H1 (cell line): ENCODE measurements at regions not wholly inside any gene's neighbourhood (a gene's known extent, or its start where the extent isn't known, plus 50 kb on each side); places are given as distances from the start of the nearest gene placed in this dataset.

ENCODE experiments used
- CTCF ChIA-PET: fragments of 300-600 bp; sonication (Branson Sonifier 250); formaldehyde crosslinking; loops from one replicate; lab custom pipeline; 2021; ENCODE audit not compliant: partially characterized antibody; lab: Charles Lee
- POLR2A ChIA-PET: fragments of 300-600 bp; sonication (Branson Sonifier 250); formaldehyde crosslinking; loops from one replicate; lab custom pipeline; 2021; ENCODE audit warnings: inconsistent platforms; ENCODE audit not compliant: partially characterized antibody; lab: Charles Lee
- DNase-seq, 2 experiments: peaks; one replicate each; pipeline versions ENCODE4 v3.0.0 to v3.0.0-alpha.2; 2010 to 2022; ENCODE audit warnings: low spot score in 2 of 2, low read depth in 1 of 2, mixed read lengths in 1 of 2
- FAIRE-seq: peaks from 2 replicates; lab custom pipeline; 2011; peaks lifted over from hg19 to GRCh38; lab: Jason Lieb, UNC
- H2AFZ ChIP-seq: 2 replicates; pipeline ENCODE4 v1.8.1; 2012; ENCODE audit warnings: low read length, inconsistent platforms
- H2AK5ac ChIP-seq: 2 replicates; pipeline ENCODE4 v1.6.1; 2013; ENCODE audit warnings: low read depth, low read length
- H2BK120ac ChIP-seq: replicated peaks from 2 replicates; pipeline ENCODE3; 2013; ENCODE audit warnings: low read depth, low read length, inconsistent platforms
- H2BK12ac ChIP-seq: 2 replicates; pipeline ENCODE4 v1.6.1; 2013; ENCODE audit warnings: low read depth, low read length
- H2BK15ac ChIP-seq: 2 replicates; pipeline ENCODE4 v1.6.1; 2013; ENCODE audit warnings: low read length
- H2BK20ac ChIP-seq: 2 replicates; pipeline ENCODE4 v1.6.1; 2013; ENCODE audit warnings: low read length
- H2BK5ac ChIP-seq: 2 replicates; pipeline ENCODE4 v1.6.1; 2013; ENCODE audit warnings: low read depth, low read length
- H3K14ac ChIP-seq: 2 replicates; pipeline ENCODE4 v1.6.1; 2013; ENCODE audit warnings: inconsistent platforms; ENCODE audit not compliant: insufficient read length
- H3K18ac ChIP-seq: 2 replicates; pipeline ENCODE4 v1.6.1; 2013; ENCODE audit warnings: low read length; ENCODE audit errors: extremely low read depth
- H3K23ac ChIP-seq: 2 replicates; pipeline ENCODE4 v1.6.1; 2013; ENCODE audit warnings: inconsistent platforms; ENCODE audit not compliant: insufficient read length
- H3K23me2 ChIP-seq: 2 replicates; pipeline ENCODE4 v1.6.1; 2013; ENCODE audit warnings: low read depth, low read length
- H3K27ac ChIP-seq: 2 replicates; pipeline ENCODE4 v1.6.1; 2011; ENCODE audit warnings: low read depth, low read length, inconsistent platforms
- H3K27me3 ChIP-seq, 4 experiments: replicated peaks in 1 of 4; 1 replicate in 1 of 4; 2 replicates in 3 of 4; pipeline versions ENCODE4 v1.6.1 to v1.8.1; 2011 to 2013; ENCODE audit warnings: low read length in 3 of 4, mild to moderate bottlenecking in 3 of 4, inconsistent platforms in 2 of 4, mixed read lengths in 2 of 4, moderate library complexity in 1 of 4; ENCODE audit not compliant: control insufficient read depth in 3 of 4, insufficient read depth in 3 of 4; ENCODE audit errors: extremely low read depth in 1 of 4
- H3K36me3 ChIP-seq, 4 experiments: 2 replicates each; pipeline versions ENCODE4 v1.6.1 to v1.8.1; 2011 to 2013; ENCODE audit warnings: mild to moderate bottlenecking in 4 of 4, low read length in 3 of 4, moderate library complexity in 2 of 4, control low read depth in 1 of 4, inconsistent platforms in 1 of 4; ENCODE audit not compliant: insufficient read depth in 4 of 4, control insufficient read depth in 2 of 4
- H3K4ac ChIP-seq: replicated peaks from 2 replicates; pipeline ENCODE3; 2013; ENCODE audit warnings: low read length, low read depth, mixed read lengths, inconsistent platforms; ENCODE audit not compliant: insufficient read length
- H3K4me1 ChIP-seq, 4 experiments: replicated peaks in 1 of 4; 1 replicate in 1 of 4; 2 replicates in 3 of 4; pipeline versions ENCODE4 v1.6.1 to v1.8.1; 2011 to 2013; ENCODE audit warnings: low read length in 3 of 4, inconsistent platforms in 2 of 4, mixed read lengths in 1 of 4; ENCODE audit not compliant: insufficient read depth in 4 of 4, control insufficient read depth in 3 of 4
- H3K4me2 ChIP-seq, 2 experiments: 2 replicates each; pipeline versions ENCODE4 v1.6.1 to v1.8.1; 2011 to 2013; ENCODE audit warnings: low read depth in 2 of 2, low read length in 2 of 2, control low read depth in 1 of 2, inconsistent platforms in 1 of 2, mild to moderate bottlenecking in 1 of 2; ENCODE audit not compliant: insufficient read depth in 1 of 2
- H3K4me3 ChIP-seq, 4 experiments: fragments of 200-600, 300-600 bp in 1 of 4; sonication (generic), shearing (Covaris generic), sonication (Bioruptor Twin) in 1 of 4; 2 replicates each; pipeline versions ENCODE4 v1.5.1 to v1.8.1; 2011 to 2016; ENCODE audit warnings: low read length in 4 of 4, low read depth in 3 of 4, control low read depth in 2 of 4, inconsistent platforms in 2 of 4, mild to moderate bottlenecking in 2 of 4, mixed read lengths in 1 of 4, moderate library complexity in 1 of 4; ENCODE audit not compliant: insufficient read depth in 2 of 4; ENCODE audit errors: extremely low read depth in 1 of 4
- H3K56ac ChIP-seq: replicated peaks from 2 replicates; pipeline ENCODE3; 2013; ENCODE audit warnings: low read depth, mild to moderate bottlenecking, mixed read lengths, low read length, inconsistent platforms; ENCODE audit not compliant: insufficient read length
- H3K79me1 ChIP-seq: 2 replicates; pipeline ENCODE4 v1.6.1; 2013; ENCODE audit warnings: low read depth, low read length, control low read depth
- H3K79me2 ChIP-seq, 2 experiments: 2 replicates each; pipeline versions ENCODE4 v1.6.1 to v1.8.1; 2012 to 2013; ENCODE audit warnings: low read length in 2 of 2, mild to moderate bottlenecking in 2 of 2, inconsistent platforms in 1 of 2; ENCODE audit not compliant: insufficient read depth in 2 of 2, control insufficient read depth in 1 of 2
- H3K9ac ChIP-seq, 4 experiments: replicated peaks in 1 of 4; 1 replicate in 1 of 4; 2 replicates in 3 of 4; pipeline versions ENCODE4 v1.6.1 to v1.8.1; 2011 to 2013; ENCODE audit warnings: low read depth in 3 of 4, low read length in 3 of 4, control low read depth in 2 of 4, mild to moderate bottlenecking in 2 of 4, moderate library complexity in 2 of 4, inconsistent platforms in 1 of 4; ENCODE audit errors: extremely low read depth in 1 of 4
- H3K9me3 ChIP-seq, 2 experiments: 2 replicates each; pipeline versions ENCODE4 v1.6.1 to v1.8.1; 2012 to 2013; ENCODE audit warnings: mild to moderate bottlenecking in 2 of 2, moderate library complexity in 2 of 2, control low read depth in 1 of 2, inconsistent platforms in 1 of 2, low read depth in 1 of 2, low read length in 1 of 2, mixed read lengths in 1 of 2; ENCODE audit not compliant: insufficient read depth in 2 of 2
- H4K20me1 ChIP-seq, 2 experiments: replicated peaks in 1 of 2; 2 replicates each; pipeline versions ENCODE3 to v1.8.1; 2011 to 2013; ENCODE audit warnings: inconsistent platforms in 2 of 2, low read length in 2 of 2, mild to moderate bottlenecking in 1 of 2; ENCODE audit not compliant: insufficient read depth in 2 of 2, control insufficient read depth in 1 of 2
- H4K5ac ChIP-seq: 2 replicates; pipeline ENCODE4 v1.6.1; 2013; ENCODE audit warnings: low read length, low read depth, mixed read lengths, inconsistent platforms; ENCODE audit not compliant: insufficient read length
- H4K8ac ChIP-seq: 2 replicates; pipeline ENCODE4 v1.8.0; 2013; ENCODE audit warnings: mild to moderate bottlenecking, moderate library complexity, low read length, inconsistent platforms; ENCODE audit not compliant: insufficient read depth; ENCODE audit errors: extremely low read depth
- H4K91ac ChIP-seq: replicated peaks from 2 replicates; pipeline ENCODE3; 2013; ENCODE audit warnings: low read length, mixed read lengths, inconsistent platforms; ENCODE audit not compliant: insufficient read length
- EZH2 ChIP-seq: fragments of 200-600 bp; sonication (generic); IDR thresholded peaks from 2 replicates; pipeline ENCODE4 v1.7.1; 2012; ENCODE audit warnings: low read depth, mild to moderate bottlenecking, moderate library complexity, low read length, inconsistent platforms; ENCODE audit not compliant: severe bottlenecking
- HDAC6 ChIP-seq: IDR thresholded peaks from one replicate; pipeline ENCODE4 v1.7.1; 2012; ENCODE audit warnings: low read depth, mild to moderate bottlenecking, inconsistent platforms, low read length, moderate library complexity

GRCh38 chr3:102112704-102113230 lies 263.5 kb downstream of the NFKBIZ start:
- H4K91ac ChIP-seq: no peak overlapping the region
- no peaks in the 10 kb centered on the region for H3K79me1 ChIP-seq
- H2BK120ac ChIP-seq: no peak overlapping the region
- H3K36me3 ChIP-seq: no peaks in the 10 kb centered on the region
- H2AK5ac ChIP-seq: no peak overlapping the region
- no peak overlapping the region for H3K9ac ChIP-seq
- H3K27me3 ChIP-seq: no peaks in the 10 kb centered on the region
- H4K5ac ChIP-seq: no peak overlapping the region
- H3K4ac ChIP-seq: no peak overlapping the region
- no peak overlapping the region for H3K4me2 ChIP-seq
- ChIA-PET POLR2A (interaction anchor here (0.5 kb wide), 1 partner anchor 338 kb away, joined by 3 read pairs; no protein-coding TSS in a partner anchor), CTCF (interaction anchor here (0.5 kb wide), 1 partner anchor 78 kb away, joined by 6 read pairs; no protein-coding TSS in a partner anchor)
- H3K9me3 ChIP-seq: no peaks in the 10 kb centered on the region
- no peak overlapping the region for H3K14ac ChIP-seq
- H3K27ac ChIP-seq: no peak overlapping the region
- DNase-seq: no peak
- H2BK12ac ChIP-seq: no peak overlapping the region
- H3K18ac ChIP-seq: no peak overlapping the region
- no peak overlapping the region for H4K8ac ChIP-seq
- H4K20me1 ChIP-seq: no peaks in the 10 kb centered on the region
- no peak for FAIRE-seq
- no peak overlapping the region for H2BK5ac ChIP-seq
- H3K79me2 ChIP-seq: no peaks in the 10 kb centered on the region
- no peaks in the 10 kb centered on the region for H3K23me2 ChIP-seq
- H2AFZ ChIP-seq: no peak overlapping the region
- H2BK15ac ChIP-seq: no peak overlapping the region
- H3K23ac ChIP-seq: no peak overlapping the region
- H3K56ac ChIP-seq: no peak overlapping the region
- no peaks in the 10 kb centered on the region for H3K4me1 ChIP-seq
- no peak overlapping the region for H3K4me3 ChIP-seq
- TF ChIP-seq HDAC6 (no peak), EZH2 (no peak)
- H2BK20ac ChIP-seq: no peak overlapping the region
